NB4 (cell line): ENCODE measurements at regions not wholly inside any gene's neighbourhood (a gene's known extent, or its start where the extent isn't known, plus 50 kb on each side); places are given as distances from the start of the nearest gene placed in this dataset.
"Not testable (repeated sequence)": the region's sequence is repeated elsewhere in the genome, so short reads cannot be mapped to it uniquely, and the experiment has no call there.

Source experiments
- DNase-seq: peaks from one replicate; pipeline ENCODE4 v3.0.0; 2010; ENCODE audit warnings: low read depth
- H3K4me3 ChIP-seq: one replicate; pipeline ENCODE4 v1.5.1; 2011; ENCODE audit warnings: mild to moderate bottlenecking, low read depth, low read length, moderate library complexity
- MYC ChIP-seq: IDR thresholded peaks from 2 replicates; pipeline ENCODE4 v1.6.1; 2011; ENCODE audit warnings: low read depth, low read length
- POLR2A ChIP-seq: IDR thresholded peaks from 2 replicates; pipeline ENCODE4 v1.6.1; 2011; ENCODE audit warnings: mild to moderate bottlenecking; ENCODE audit not compliant: insufficient read length; ENCODE audit errors: extremely low read depth
- TF ChIP-seq, protein P1 (sequence below): IDR thresholded peaks from 2 replicates; pipeline ENCODE4 v1.6.1; 2011; ENCODE audit warnings: low read depth, low read length
- TF ChIP-seq, protein P2 (sequence below): IDR thresholded peaks from one replicate; pipeline ENCODE4 v1.5.1; 2012; ENCODE audit warnings: low read depth, low read length

DNA sequence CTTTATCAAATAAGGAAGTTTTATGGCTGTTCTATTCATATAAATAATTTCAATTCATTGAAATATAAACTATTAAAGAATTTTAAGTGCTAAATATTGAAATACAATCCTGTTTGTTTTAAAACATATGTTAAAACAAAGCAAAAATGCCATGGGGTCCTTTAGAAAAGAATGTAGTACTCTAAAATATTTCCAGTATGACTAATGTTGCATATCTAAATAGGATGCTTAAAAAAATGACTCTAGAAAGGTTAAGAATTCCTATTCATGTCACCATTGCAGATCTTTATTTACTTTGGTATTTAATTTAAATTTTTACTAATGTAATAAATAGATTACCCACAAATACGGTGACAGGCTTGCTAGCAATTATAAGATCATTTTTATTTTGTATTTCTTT, 132.3 kb downstream of the ZNF608 start:
- no peak for DNase-seq
- TF ChIP-seq MYC, result no peak
- TF ChIP-seq, protein P1, sequence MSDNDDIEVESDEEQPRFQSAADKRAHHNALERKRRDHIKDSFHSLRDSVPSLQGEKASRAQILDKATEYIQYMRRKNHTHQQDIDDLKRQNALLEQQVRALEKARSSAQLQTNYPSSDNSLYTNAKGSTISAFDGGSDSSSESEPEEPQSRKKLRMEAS, result no peak
- TF ChIP-seq POLR2A, result no peak
- TF ChIP-seq, protein P2, sequence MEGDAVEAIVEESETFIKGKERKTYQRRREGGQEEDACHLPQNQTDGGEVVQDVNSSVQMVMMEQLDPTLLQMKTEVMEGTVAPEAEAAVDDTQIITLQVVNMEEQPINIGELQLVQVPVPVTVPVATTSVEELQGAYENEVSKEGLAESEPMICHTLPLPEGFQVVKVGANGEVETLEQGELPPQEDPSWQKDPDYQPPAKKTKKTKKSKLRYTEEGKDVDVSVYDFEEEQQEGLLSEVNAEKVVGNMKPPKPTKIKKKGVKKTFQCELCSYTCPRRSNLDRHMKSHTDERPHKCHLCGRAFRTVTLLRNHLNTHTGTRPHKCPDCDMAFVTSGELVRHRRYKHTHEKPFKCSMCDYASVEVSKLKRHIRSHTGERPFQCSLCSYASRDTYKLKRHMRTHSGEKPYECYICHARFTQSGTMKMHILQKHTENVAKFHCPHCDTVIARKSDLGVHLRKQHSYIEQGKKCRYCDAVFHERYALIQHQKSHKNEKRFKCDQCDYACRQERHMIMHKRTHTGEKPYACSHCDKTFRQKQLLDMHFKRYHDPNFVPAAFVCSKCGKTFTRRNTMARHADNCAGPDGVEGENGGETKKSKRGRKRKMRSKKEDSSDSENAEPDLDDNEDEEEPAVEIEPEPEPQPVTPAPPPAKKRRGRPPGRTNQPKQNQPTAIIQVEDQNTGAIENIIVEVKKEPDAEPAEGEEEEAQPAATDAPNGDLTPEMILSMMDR, result no peak
- H3K4me3 ChIP-seq, result no peak overlapping the region

DNA sequence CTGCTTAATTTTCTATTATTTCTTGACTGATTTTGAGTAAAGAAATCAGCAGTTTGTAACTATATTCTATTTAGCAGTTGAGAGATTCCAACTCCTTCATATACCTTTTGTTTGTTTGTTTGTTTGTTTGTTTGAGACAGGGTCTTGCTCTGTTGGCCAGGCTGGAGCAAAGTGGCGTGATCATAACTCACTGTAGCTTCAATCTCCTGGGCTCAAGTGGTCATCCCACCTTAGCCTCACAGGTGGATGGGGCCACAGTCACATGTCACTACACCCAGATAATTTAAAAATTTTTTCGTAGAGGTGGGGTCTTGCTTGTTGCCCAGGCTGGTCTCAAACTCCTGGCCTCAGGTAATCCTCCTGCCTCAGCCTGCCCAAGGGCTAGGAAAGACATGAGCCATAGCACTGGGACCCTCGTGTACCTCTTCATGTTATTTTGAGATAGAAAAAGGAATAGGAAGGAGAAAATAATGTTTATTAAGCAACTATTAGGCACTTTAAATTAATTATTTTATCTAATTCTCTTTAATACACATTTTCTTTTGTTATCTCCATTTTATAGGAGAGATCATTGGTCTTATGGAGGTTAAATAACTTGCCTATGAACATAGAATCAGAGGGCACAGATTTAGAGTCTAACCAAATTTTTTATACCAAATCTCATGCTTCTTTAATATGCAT, 133.0 kb downstream of the ZNF608 start:
- TF ChIP-seq, protein P2, result no peak
- no peak for TF ChIP-seq POLR2A
- TF ChIP-seq MYC, result no peak
- TF ChIP-seq, protein P1, result no peak
- no peak for DNase-seq
- no peak overlapping the region for H3K4me3 ChIP-seq

DNA sequence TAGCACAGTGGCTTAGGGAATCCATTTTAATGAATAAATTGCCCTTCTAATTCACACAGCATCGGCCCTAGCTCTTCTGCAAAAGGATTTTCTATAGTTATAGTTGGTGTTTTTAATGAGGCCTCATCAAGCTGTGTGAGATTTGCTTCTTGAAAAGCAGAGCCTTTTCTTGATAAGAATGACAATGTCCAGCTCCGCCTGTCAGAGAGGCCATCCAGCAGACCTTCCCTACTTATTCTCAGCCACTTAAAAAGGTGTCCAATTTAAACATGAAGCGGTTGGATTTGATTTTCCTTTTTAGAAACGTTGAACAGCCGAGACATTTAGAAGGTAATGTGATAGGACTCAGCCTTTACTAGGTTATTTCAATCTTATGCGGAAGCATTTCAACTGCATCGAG, 134.4 kb downstream of the ZNF608 start:
- no peak overlapping the region for H3K4me3 ChIP-seq
- DNase-seq, result no peak
- no peak for TF ChIP-seq MYC
- no peak for TF ChIP-seq POLR2A

DNA sequence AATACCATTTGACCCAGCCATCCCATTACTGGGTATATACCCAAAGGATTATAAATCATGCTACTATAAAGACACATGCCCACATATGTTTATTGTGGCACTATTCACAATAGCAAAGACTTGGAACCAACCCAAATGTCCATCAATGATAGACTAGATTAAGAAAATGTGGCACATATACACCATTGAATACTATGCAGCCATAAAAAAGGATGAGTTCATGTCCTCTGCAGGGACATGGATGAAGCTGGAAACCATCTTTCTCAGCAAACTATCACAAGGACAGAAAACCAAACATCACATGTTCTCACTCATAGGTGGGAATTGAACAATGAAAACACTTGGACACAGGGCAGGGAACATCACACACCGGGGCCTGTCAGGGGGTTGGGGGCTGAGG, 135.2 kb downstream of the ZNF608 start:
- not testable (repeated sequence) for H3K4me3 ChIP-seq, DNase-seq

DNA sequence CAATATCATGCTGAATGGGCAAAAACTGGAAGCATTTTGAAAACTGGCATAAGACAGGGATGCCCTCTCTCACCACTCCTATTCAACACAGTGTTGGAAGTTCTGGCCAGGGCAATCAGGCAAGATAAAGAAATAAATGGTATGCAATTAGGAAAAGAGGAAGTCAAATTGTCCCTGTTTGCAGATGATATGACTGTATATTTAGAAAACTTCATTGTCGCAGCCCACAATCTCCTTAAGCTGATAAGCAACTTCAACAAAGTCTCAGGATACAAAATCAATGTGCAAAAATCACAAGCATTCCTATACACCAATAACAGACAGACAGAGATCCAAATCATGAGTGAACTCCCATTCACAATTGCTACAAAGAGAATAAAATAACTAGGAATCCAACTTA, 136.8 kb downstream of the ZNF608 start:
- H3K4me3 ChIP-seq, DNase-seq: not testable (repeated sequence)

DNA sequence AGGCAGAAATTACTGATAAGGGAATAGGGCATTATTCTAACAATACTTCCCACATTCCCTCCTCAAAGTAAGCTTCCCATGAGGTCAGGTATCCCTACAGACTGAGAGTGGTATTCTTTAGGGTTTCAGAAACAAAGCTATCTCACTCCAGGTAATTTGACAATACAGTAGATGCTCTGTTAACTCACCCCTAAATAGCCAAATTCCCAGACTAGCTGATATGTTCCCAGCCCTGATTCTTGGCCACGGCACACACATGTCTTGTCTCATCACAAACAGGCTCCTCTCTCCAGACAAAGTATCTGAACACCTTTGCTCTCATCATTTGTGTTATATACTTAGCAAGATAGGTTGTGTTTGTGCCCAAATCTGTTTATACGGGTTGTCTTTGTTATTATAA, 139.9 kb downstream of the ZNF608 start:
- no peak overlapping the region for H3K4me3 ChIP-seq
- no peak for DNase-seq
- TF ChIP-seq, protein P1, result no peak
- no peak for TF ChIP-seq MYC
- TF ChIP-seq POLR2A, result no peak
- TF ChIP-seq, protein P2, result no peak

DNA sequence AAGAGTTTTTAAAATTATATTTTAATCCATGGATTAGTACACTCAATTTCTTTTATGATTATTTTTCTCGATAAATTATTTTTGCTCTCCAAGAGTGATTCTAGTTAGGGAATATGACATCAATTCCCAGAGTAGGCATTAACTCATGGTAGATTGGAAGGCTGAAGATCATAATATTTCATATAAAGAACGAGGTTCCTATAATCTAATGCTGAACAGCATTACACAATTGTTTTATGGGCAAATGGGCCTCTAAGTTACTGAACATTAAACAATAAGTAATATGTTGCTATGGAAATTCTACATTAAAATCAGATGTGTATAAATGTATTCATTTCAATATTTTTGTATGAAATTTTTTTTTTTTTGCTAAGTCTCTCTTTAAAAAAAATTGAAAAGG, 140.3 kb downstream of the ZNF608 start:
- no peak overlapping the region for H3K4me3 ChIP-seq
- no peak for TF ChIP-seq POLR2A
- TF ChIP-seq MYC, result no peak
- TF ChIP-seq, protein P2, result no peak
- TF ChIP-seq, protein P1, result no peak
- no peak for DNase-seq
